Ecto neural progenitor cell (in vitro differentiated cells): ENCODE measurements at regions not wholly inside any gene's neighbourhood (a gene's known extent, or its start where the extent isn't known, plus 50 kb on each side); places are given as distances from the start of the nearest gene placed in this dataset.

ENCODE experiments used
- DNase-seq: peaks from one replicate; pipeline ENCODE4 v3.0.0-alpha.2; 2018; ENCODE audit warnings: low spot score

GRCh38 chr1:234536741-234537140, 57.8 kb upstream of the TARBP1 start:
- DNase-seq = no peak

- DNase-seq = no peak
Observed at GRCh38 chr1:234535763-234536515, 57.0 kb upstream of the TARBP1 start.

- DNase-seq = no peak
Observed at GRCh38 chr1:234535218-234535617, 56.2 kb upstream of the TARBP1 start.

GRCh38 chr1:234533975-234534876, 55.2 kb upstream of the TARBP1 start:
- no peak for DNase-seq

- no peak for DNase-seq
Observed at GRCh38 chr1:234533034-234533891, 54.3 kb upstream of the TARBP1 start.

GRCh38 chr1:234532503-234532922, 53.5 kb upstream of the TARBP1 start:
- DNase-seq = no peak

GRCh38 chr1:234531151-234531635, 52.2 kb upstream of the TARBP1 start:
- no peak for DNase-seq

- DNase-seq = no peak
Observed at GRCh38 chr1:234530672-234531071, 51.7 kb upstream of the TARBP1 start.

GRCh38 chr1:234529950-234530237, 50.9 kb upstream of the TARBP1 start:
- no peak for DNase-seq

- no peak for DNase-seq
Observed at GRCh38 chr1:234529095-234529949, 50.3 kb upstream of the TARBP1 start.
